ENCODE measurements at regions not wholly inside any gene's neighbourhood (a gene's known extent, or its start where the extent isn't known, plus 50 kb on each side); places are given as distances from the start of the nearest gene placed in this dataset.

GRCh38 chr19:56959205-56959604 is 118.7 kb upstream of the PEG3 start:
- TF ChIP-seq CTCF (IDR thresholded peaks at IDR 0.05; ENCODE audit: low read length) (no peak), EZH2 (optimal IDR thresholded peaks at IDR 0.05; ENCODE audit: low read depth, low read length) (no peak)
- Histone ChIP-seq H3K27me3 (replicated peaks; ENCODE audit: insufficient read depth, low read length) (no peaks in the 10 kb centered on the region), H3K9me2 (replicated peaks; ENCODE audit: insufficient read depth, low read length) (no peaks in the 10 kb centered on the region), H3K4me3 (ENCODE audit: low read length) (no peak overlapping the region), H3K9me3 (replicated peaks; ENCODE audit: insufficient read depth, low read length) (no peaks in the 10 kb centered on the region), H2AFZ (ENCODE audit: low read length) (no peak overlapping the region), H3K79me2 (ENCODE audit: low read length) (no peaks in the 10 kb centered on the region), H3K9ac (ENCODE audit: low read length) (no peak overlapping the region), H3K36me3 (replicated peaks; ENCODE audit: insufficient read depth, low read length) (no peaks in the 10 kb centered on the region), H3K4me1 (ENCODE audit: low read length) (no peaks in the 10 kb centered on the region), H3K27ac (ENCODE audit: low read length) (no peak overlapping the region), H3K4me2 (ENCODE audit: low read depth, low read length) (no peak overlapping the region), H3F3A (ENCODE audit: insufficient read depth, low read length) (no peaks in the 10 kb centered on the region), H4K20me1 (ENCODE audit: insufficient read depth, low read length) (no peaks in the 10 kb centered on the region)
- DNase-seq, result no peak

GRCh38 chr19:56960959-56961543 is 120.5 kb upstream of the PEG3 start:
- no peak overlapping the region for H3K4me3 ChIP-seq (ENCODE audit: low read length)
- no peak for DNase-seq
- TF ChIP-seq EZH2phosphoT487 (IDR thresholded peaks at IDR 0.05; ENCODE audit: low read length) (no peak), CTCF (IDR thresholded peaks at IDR 0.05; ENCODE audit: low read length) (no peak), EZH2 (optimal IDR thresholded peaks at IDR 0.05; ENCODE audit: low read depth, low read length) (no peak)
- H4K20me1 ChIP-seq (ENCODE audit: insufficient read depth, low read length), result no peaks in the 10 kb centered on the region
- H3K36me3 ChIP-seq (replicated peaks; ENCODE audit: insufficient read depth, low read length), result no peaks in the 10 kb centered on the region
- H3F3A ChIP-seq (ENCODE audit: insufficient read depth, low read length), result no peaks in the 10 kb centered on the region
- no peaks in the 10 kb centered on the region for H3K79me2 ChIP-seq (ENCODE audit: low read length)
- no peaks in the 10 kb centered on the region for H3K9me3 ChIP-seq (replicated peaks; ENCODE audit: insufficient read depth, low read length)
- no peaks in the 10 kb centered on the region for H3K9me2 ChIP-seq (replicated peaks; ENCODE audit: insufficient read depth, low read length)
- H3K27me3 ChIP-seq (replicated peaks; ENCODE audit: insufficient read depth, low read length), result no peaks in the 10 kb centered on the region
- H3K9ac ChIP-seq (ENCODE audit: low read length), result no peak overlapping the region
- no peak overlapping the region for H2AFZ ChIP-seq (ENCODE audit: low read length)
- no peak overlapping the region for H3K27ac ChIP-seq (ENCODE audit: low read length)
- H3K4me1 ChIP-seq (ENCODE audit: low read length), result no peaks in the 10 kb centered on the region
- H3K4me2 ChIP-seq (ENCODE audit: low read depth, low read length), result no peak overlapping the region

- H3K27me3 ChIP-seq (replicated peaks; ENCODE audit: insufficient read depth, low read length), result no peaks in the 10 kb centered on the region
- H3K4me3 ChIP-seq (ENCODE audit: low read length), result no peak overlapping the region
- H3K36me3 ChIP-seq (replicated peaks; ENCODE audit: insufficient read depth, low read length), result no peaks in the 10 kb centered on the region
- H3K79me2 ChIP-seq (ENCODE audit: low read length), result no peaks in the 10 kb centered on the region
- H3K9me2 ChIP-seq (replicated peaks; ENCODE audit: insufficient read depth, low read length), result no peaks in the 10 kb centered on the region
- DNase-seq, result no peak
- H3K27ac ChIP-seq (ENCODE audit: low read length), result no peak overlapping the region
- no peaks in the 10 kb centered on the region for H3K4me1 ChIP-seq (ENCODE audit: low read length)
- H4K20me1 ChIP-seq (ENCODE audit: insufficient read depth, low read length), result no peaks in the 10 kb centered on the region
- H3K9me3 ChIP-seq (replicated peaks; ENCODE audit: insufficient read depth, low read length), result no peaks in the 10 kb centered on the region
- H3F3A ChIP-seq (ENCODE audit: insufficient read depth, low read length), result no peaks in the 10 kb centered on the region
- no peak overlapping the region for H3K9ac ChIP-seq (ENCODE audit: low read length)
- TF ChIP-seq EZH2 (optimal IDR thresholded peaks at IDR 0.05; ENCODE audit: low read depth, low read length) (no peak), CTCF (IDR thresholded peaks at IDR 0.05; ENCODE audit: low read length) (no peak)
- H3K4me2 ChIP-seq (ENCODE audit: low read depth, low read length), result no peak overlapping the region
- H2AFZ ChIP-seq (ENCODE audit: low read length), result no peak overlapping the region
These were observed 123.9 kb upstream of the PEG3 start for GRCh38 chr19:56964410-56964920.
